Type B pancreatic cell (in vitro differentiated cells): ENCODE measurements at regions not wholly inside any gene's neighbourhood (a gene's known extent, or its start where the extent isn't known, plus 50 kb on each side); places are given as distances from the start of the nearest gene placed in this dataset.

Experiments
- DNase-seq: peaks from one replicate; pipeline ENCODE4 v3.0.0; 2021; ENCODE audit warnings: mixed read lengths; ENCODE audit not compliant: unreplicated experiment; ENCODE audit errors: extremely low spot score
- H3K27ac Mint-ChIP-seq: 2 replicates; pipeline ENCODE4 v1.8.0; 2021; ENCODE audit warnings: mild to moderate bottlenecking, mixed read lengths
- H3K27me3 Mint-ChIP-seq: 2 replicates; pipeline ENCODE4 v1.8.0; 2021; ENCODE audit warnings: mixed read lengths
- H3K36me3 Mint-ChIP-seq: 2 replicates; pipeline ENCODE4 v1.8.0; 2021; ENCODE audit warnings: mixed read lengths
- H3K4me1 Mint-ChIP-seq: one replicate; pipeline ENCODE4 v1.8.0; 2021; ENCODE audit warnings: mixed read lengths; ENCODE audit not compliant: unreplicated experiment
- H3K4me3 Mint-ChIP-seq: 2 replicates; pipeline ENCODE4 v1.8.0; 2021; ENCODE audit warnings: mild to moderate bottlenecking, mixed read lengths
- H3K9me3 Mint-ChIP-seq: 2 replicates; pipeline ENCODE4 v1.8.0; 2021; ENCODE audit warnings: mixed read lengths
- TF ChIP-seq, protein P1 (sequence below): fragments of 200-600 bp; sonication (generic); conservative IDR thresholded peaks from 2 replicates; pipeline ENCODE4 v1.5.0; 2021; ENCODE audit warnings: antibody characterized with exemption, mild to moderate bottlenecking

DNA sequence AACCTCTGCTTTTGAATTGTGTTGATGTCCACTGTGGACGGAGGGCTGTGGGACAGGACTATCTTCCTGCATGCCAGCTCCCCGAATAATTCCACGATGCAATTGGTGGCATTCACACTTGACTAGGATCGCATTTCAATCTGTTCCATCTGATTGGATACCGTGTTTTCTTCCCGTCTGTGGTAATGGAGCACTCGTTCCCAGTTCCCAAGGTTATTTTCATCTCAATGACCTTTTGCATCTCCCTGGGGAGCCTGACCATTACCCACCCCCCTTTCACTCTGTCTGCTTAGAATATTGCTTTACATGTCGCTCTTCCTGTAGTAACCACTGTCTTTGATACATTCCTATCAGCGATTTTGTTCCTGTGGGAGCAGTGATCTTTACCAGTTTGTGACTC lies 402.2 kb upstream of the WWC1 start:
- no peaks in the 10 kb centered on the region for H3K4me1 Mint-ChIP-seq
- H3K36me3 Mint-ChIP-seq = no peaks in the 10 kb centered on the region
- no peaks in the 10 kb centered on the region for H3K9me3 Mint-ChIP-seq
- TF ChIP-seq, protein P1, sequence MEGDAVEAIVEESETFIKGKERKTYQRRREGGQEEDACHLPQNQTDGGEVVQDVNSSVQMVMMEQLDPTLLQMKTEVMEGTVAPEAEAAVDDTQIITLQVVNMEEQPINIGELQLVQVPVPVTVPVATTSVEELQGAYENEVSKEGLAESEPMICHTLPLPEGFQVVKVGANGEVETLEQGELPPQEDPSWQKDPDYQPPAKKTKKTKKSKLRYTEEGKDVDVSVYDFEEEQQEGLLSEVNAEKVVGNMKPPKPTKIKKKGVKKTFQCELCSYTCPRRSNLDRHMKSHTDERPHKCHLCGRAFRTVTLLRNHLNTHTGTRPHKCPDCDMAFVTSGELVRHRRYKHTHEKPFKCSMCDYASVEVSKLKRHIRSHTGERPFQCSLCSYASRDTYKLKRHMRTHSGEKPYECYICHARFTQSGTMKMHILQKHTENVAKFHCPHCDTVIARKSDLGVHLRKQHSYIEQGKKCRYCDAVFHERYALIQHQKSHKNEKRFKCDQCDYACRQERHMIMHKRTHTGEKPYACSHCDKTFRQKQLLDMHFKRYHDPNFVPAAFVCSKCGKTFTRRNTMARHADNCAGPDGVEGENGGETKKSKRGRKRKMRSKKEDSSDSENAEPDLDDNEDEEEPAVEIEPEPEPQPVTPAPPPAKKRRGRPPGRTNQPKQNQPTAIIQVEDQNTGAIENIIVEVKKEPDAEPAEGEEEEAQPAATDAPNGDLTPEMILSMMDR = no peak
- no peak overlapping the region for H3K4me3 Mint-ChIP-seq
- no peak for DNase-seq
- H3K27me3 Mint-ChIP-seq = no peaks in the 10 kb centered on the region
- no peak overlapping the region for H3K27ac Mint-ChIP-seq

DNA sequence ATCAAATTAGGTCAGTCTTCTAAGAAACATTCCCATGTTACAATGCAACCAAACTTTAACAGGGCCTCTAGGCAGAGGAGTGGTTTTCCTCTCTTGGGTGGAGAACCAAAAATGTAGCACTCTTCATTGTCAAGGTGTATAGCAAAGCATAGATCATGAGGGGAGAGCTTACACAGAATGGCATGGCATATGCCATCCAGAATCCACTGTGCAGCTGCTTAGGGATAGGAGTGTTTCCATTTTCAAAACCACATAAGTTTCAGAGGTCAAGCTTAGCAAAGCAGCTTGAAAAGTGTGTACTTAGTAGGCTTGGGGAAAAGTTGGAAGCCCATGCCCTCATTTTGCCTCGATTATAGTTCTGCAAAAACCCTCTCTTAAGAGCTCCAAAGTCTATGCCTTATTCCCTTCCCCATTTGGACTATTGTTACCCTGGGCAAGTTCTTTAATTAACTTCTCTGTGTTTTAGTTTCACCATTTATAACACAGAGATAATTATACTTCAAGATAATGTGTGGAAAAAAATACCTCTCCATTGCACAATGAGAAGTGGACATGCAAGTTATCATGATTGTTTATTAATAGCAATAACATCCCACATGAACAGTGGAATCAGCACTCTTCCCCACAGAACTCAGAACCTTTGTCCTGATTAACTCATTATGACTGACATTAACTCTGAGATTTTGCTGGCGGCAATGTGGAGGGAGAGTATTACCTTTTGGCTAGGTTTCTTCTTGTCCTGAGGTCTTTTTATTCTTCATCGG lies 398.9 kb upstream of the WWC1 start:
- Mint-ChIP-seq H3K27ac (no peak overlapping the region), H3K4me1 (no peaks in the 10 kb centered on the region), H3K36me3 (no peaks in the 10 kb centered on the region), H3K9me3 (no peaks in the 10 kb centered on the region), H3K27me3 (peaks cover 9% of the 10 kb centered on the region), H3K4me3 (no peak overlapping the region)
- DNase-seq = no peak
- TF ChIP-seq, protein P1 = no peak

DNA sequence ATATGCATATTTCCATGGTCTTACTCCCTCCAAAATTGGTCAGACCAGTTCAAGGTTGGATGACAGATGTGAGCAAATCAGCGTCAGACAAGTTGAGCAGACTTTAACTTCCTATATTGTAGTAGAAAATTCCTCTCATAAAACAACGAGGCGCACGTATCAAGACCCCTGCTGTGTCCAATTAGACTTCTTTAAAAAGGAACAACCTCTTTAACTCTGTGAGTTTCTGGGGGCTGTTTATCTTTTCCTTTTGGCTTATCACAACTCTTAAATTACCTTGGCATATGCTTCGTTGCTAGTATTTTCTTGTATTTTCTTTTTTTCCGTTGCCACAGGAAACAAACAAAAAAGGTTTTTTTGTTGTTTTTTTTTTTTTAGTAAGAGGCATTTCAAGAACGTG lies 398.2 kb upstream of the WWC1 start:
- TF ChIP-seq, protein P1 = no peak
- Mint-ChIP-seq H3K9me3 (no peaks in the 10 kb centered on the region), H3K36me3 (no peaks in the 10 kb centered on the region), H3K27ac (no peak overlapping the region), H3K4me3 (no peak overlapping the region), H3K27me3 (peaks cover 9% of the 10 kb centered on the region), H3K4me1 (no peaks in the 10 kb centered on the region)
- no peak for DNase-seq

DNA sequence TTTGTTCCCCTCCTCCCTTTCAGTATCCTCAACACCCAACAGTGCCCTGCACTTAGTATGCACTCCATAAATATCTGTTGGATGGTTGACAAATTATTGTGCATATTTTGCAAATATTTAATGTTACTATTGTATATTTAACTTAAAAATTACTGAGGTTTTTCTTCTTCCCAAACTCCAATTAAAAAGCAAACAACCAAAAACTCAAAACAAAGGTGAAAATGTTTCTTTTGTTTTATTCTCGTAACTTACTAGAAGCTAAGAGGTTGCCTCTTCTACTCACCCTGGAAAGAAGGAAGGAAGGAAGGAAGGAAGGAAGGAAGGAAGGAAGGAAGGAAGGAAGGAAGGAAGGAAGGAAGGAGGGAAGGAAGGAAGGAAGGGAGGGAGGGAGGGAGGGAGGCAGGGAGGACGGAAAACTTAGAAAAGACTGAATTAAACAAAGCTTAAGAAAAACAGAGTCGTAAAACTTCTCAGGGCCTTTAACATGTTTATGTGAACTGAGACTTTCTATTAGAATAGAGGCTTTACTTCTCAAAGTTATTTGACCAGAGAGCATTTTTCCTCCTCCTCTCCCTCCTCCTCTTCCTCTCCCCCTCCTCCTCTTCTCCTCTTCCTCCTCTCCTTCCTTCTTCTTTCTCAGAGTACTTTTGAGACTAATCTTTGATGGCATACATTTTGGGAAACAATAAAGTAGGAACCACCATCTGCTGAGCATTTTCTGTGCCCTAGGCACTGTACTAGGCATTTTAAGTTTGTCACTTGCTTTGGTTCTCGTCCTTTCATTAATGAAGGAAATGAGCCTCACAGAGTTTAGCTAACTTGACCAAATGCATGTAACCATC lies 396.6 kb upstream of the WWC1 start:
- H3K27ac Mint-ChIP-seq = no peak overlapping the region
- H3K9me3 Mint-ChIP-seq = no peaks in the 10 kb centered on the region
- DNase-seq = no peak
- H3K4me3 Mint-ChIP-seq = no peak overlapping the region
- TF ChIP-seq, protein P1 = no peak
- H3K36me3 Mint-ChIP-seq = no peaks in the 10 kb centered on the region
- peaks cover 6% of the 10 kb centered on the region for H3K4me1 Mint-ChIP-seq
- peaks cover 17% of the 10 kb centered on the region for H3K27me3 Mint-ChIP-seq

DNA sequence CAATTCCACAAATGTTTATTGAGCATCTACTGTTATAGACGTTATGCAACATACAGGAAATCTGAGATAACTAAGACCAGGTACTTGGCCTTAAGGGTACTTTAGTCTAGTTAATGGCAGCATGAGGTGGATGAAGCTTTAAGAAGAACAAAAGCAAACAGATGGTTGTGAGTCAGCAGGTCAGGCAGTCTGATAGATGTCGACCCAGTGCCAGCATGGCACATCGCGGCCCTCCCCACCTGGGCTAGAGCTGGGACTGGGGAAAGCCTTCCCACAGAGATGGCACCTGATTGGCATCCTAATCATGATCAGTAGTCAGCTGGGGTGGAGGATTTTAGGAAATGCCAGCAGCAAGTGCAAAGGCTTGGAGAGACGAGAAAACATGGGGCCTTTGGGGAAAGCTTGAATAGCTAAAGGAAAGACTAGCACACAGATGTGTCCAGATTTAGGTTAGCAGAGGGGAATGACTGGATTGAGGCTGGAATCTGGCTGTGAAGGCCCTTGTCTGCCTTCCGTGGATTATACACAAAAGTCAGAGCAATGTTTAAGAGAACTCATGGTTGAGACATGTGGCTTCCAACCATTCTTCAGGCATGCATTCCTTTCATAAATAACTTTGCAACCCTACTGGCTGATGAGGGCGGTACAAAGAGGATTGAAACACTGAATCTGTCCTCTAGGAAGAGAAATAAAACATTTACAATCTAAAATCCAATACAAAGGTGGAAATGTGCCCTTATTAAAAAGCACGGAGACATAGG lies 395.4 kb upstream of the WWC1 start:
- no peaks in the 10 kb centered on the region for H3K36me3 Mint-ChIP-seq
- H3K27ac Mint-ChIP-seq = no peak overlapping the region
- peaks cover 17% of the 10 kb centered on the region for H3K27me3 Mint-ChIP-seq
- no peaks in the 10 kb centered on the region for H3K9me3 Mint-ChIP-seq
- DNase-seq = no peak
- H3K4me3 Mint-ChIP-seq = no peak overlapping the region
- TF ChIP-seq, protein P1 = no peak
- H3K4me1 Mint-ChIP-seq = peaks cover 14% of the 10 kb centered on the region
